ENCODE measurements at regions not wholly inside any gene's neighbourhood (a gene's known extent, or its start where the extent isn't known, plus 50 kb on each side); places are given as distances from the start of the nearest gene placed in this dataset.

GRCh38 chr4:110797486-110797885, 174.6 kb upstream of the PITX2 start:
- no peak overlapping the region for H3K9ac ChIP-seq (ENCODE audit: low read depth, low read length)
- no peak overlapping the region for H3K4me2 ChIP-seq (ENCODE audit: low read depth, low read length)
- no peak overlapping the region for H2AK5ac ChIP-seq (ENCODE audit: low read depth, low read length)
- WGBS, 2 experiments (ENCODE audit: extremely low coverage in 2 of 2, insufficient read length in 1 of 2): no CpG with 5 or more reads among the region's 1 CpG
- no peaks in the 10 kb centered on the region for H4K20me1 ChIP-seq (ENCODE audit: insufficient read depth, low read length)
- H3K27me3 ChIP-seq (ENCODE audit: control insufficient read depth, insufficient read depth, low read length): peaks cover 2% of the 10 kb centered on the region; the same call in 1 of the 2 replicates
- ChIA-PET CTCF (interaction anchor here (0.7 kb wide), 1 partner anchor 730 kb away, joined by 3 read pairs; no protein-coding TSS in a partner anchor), POLR2A (ENCODE audit: unreplicated experiment) (no interaction called here)
- H3K23ac ChIP-seq (ENCODE audit: low read depth, low read length): no peak overlapping the region
- peaks cover 6% of the 10 kb centered on the region; the same call in 1 of the 2 replicates for H3K4me1 ChIP-seq (ENCODE audit: control insufficient read depth, insufficient read depth, low read length)
- H3K14ac ChIP-seq (replicated peaks; ENCODE audit: low read depth, low read length): no peak overlapping the region
- H2BK5ac ChIP-seq (ENCODE audit: low read depth, low read length, poor library complexity, severe bottlenecking): no peak overlapping the region
- no peaks in the 10 kb centered on the region for H3K79me1 ChIP-seq (ENCODE audit: low read depth in 1 of 2, low read length in 2 of 2)
- H3K18ac ChIP-seq (ENCODE audit: low read depth, low read length): no peak overlapping the region
- H2BK120ac ChIP-seq (ENCODE audit: low read depth, low read length): no peak overlapping the region
- no TSS peak for BruUV-seq (replicated peaks)
- no peak overlapping the region for H4K8ac ChIP-seq (ENCODE audit: low read depth in 2 of 2, low read length in 2 of 2)
- H2AFZ ChIP-seq (replicated peaks; ENCODE audit: low read length, poor library complexity): no peak overlapping the region
- no peak overlapping the region for H2BK20ac ChIP-seq (ENCODE audit: low read depth, low read length)
- in situ Hi-C loops (cut with MboI; ENCODE audit: low sequenced_read_pairs) (no loop called here), dilution Hi-C loops (cut with HindIII; ENCODE audit: low sequenced_read_pairs, unreplicated experiment) (no loop called here), intact Hi-C loops (cut with micrococcal nuclease) (no loop called here)
- H3K27ac ChIP-seq (ENCODE audit: insufficient read depth, low read length): no peak overlapping the region
- H3K56ac ChIP-seq (ENCODE audit: extremely low read depth, insufficient read depth, low read length): no peak overlapping the region
- no peak for TF ChIP-seq ELK1 (IDR thresholded peaks at IDR 0.05; ENCODE audit: borderline replicate concordance, low read depth, low read length)
- no peaks in the 10 kb centered on the region for H3K9me3 ChIP-seq (ENCODE audit: control insufficient read depth, insufficient read depth, low read length)
- H4K5ac ChIP-seq (ENCODE audit: low read depth, low read length): no peak overlapping the region
- no peak overlapping the region for H3K4me3 ChIP-seq (ENCODE audit: insufficient read depth, low read depth, low read length)
- H2AK9ac ChIP-seq (replicated peaks; ENCODE audit: low read depth, low read length, poor library complexity): no peak overlapping the region
- H3K9me1 ChIP-seq (ENCODE audit: insufficient read depth, low read length): no peaks in the 10 kb centered on the region
- H4K91ac ChIP-seq (ENCODE audit: insufficient read depth, low read depth, low read length): no peak overlapping the region
- H2BK15ac ChIP-seq (ENCODE audit: low read depth, low read length): no peak overlapping the region
- ATAC-seq (ENCODE audit: low read depth) (no peak), DNase-seq (no peak)
- no peak overlapping the region for H3K4ac ChIP-seq (ENCODE audit: low read depth, low read length)
- no peaks in the 10 kb centered on the region for H3K36me3 ChIP-seq (ENCODE audit: control insufficient read depth, insufficient read depth, low read length)

Measured in IMR-90 (cell line).